Activated CD8-positive, alpha-beta T cell treated with anti-CD3 and anti-CD28 coated beads, Interleukin-2, amount 10 ng/mL, durations not matched to agents 7 days and 5 days (primary cell): ENCODE measurements at regions not wholly inside any gene's neighbourhood (a gene's known extent, or its start where the extent isn't known, plus 50 kb on each side); places are given as distances from the start of the nearest gene placed in this dataset.
A peak's percentile ranks its signal among the peaks of the same experiment; 100 is the strongest.
"Not testable (repeated sequence)": the region's sequence is repeated elsewhere in the genome, so short reads cannot be mapped to it uniquely, and the experiment has no call there.

Source experiments
- ATAC-seq: fragments of 150-1000 bp; cut with Tn5 transposase; one replicate; pipeline ENCODE4 v1.10.0; 2021; ENCODE audit warnings: moderate library complexity
- CTCF ChIA-PET: fragments of 350-600 bp; sonication (Branson Sonifier 250); formaldehyde crosslinking; loops from one replicate; lab custom pipeline; 2021; ENCODE audit warnings: antibody characterized with exemption; lab: Charles Lee
- POLR2A ChIA-PET: fragments of 350-600 bp; sonication (Branson Sonifier 250); formaldehyde crosslinking; loops from one replicate; lab custom pipeline; 2021; ENCODE audit warnings: antibody characterized with exemption; lab: Charles Lee
- DNase-seq: peaks from one replicate; pipeline ENCODE4 v3.0.0-alpha.2; 2020
- H3K27ac Mint-ChIP-seq: one replicate; pipeline ENCODE4 v1.8.0; 2021; ENCODE audit warnings: mild to moderate bottlenecking, mixed read lengths
- H3K27me3 Mint-ChIP-seq: one replicate; pipeline ENCODE4 v1.8.0; 2021; ENCODE audit warnings: low read depth, mixed read lengths
- H3K36me3 Mint-ChIP-seq: one replicate; pipeline ENCODE4 v1.8.0; 2021; ENCODE audit warnings: low read depth, mixed read lengths
- H3K4me1 Mint-ChIP-seq: one replicate; pipeline ENCODE4 v1.8.0; 2021; ENCODE audit warnings: low read depth, mixed read lengths
- H3K4me3 Mint-ChIP-seq: one replicate; pipeline ENCODE4 v1.8.0; 2021; ENCODE audit warnings: mild to moderate bottlenecking, mixed read lengths
- H3K9me3 Mint-ChIP-seq: one replicate; pipeline ENCODE4 v1.8.0; 2022; ENCODE audit warnings: mixed read lengths; ENCODE audit not compliant: insufficient read depth

- H3K36me3 Mint-ChIP-seq, result no peaks in the 10 kb centered on the region
- no peak overlapping the region for H3K4me3 Mint-ChIP-seq
- no peaks in the 10 kb centered on the region for H3K27me3 Mint-ChIP-seq
- H3K9me3 Mint-ChIP-seq, result no peaks in the 10 kb centered on the region
- ChIA-PET CTCF (no interaction called here), POLR2A (interaction anchor here (2.8 kb wide), 1 partner anchor 52 kb away, joined by 8 read pairs; the partner anchor contains the start of gene PMAIP1)
- H3K27ac Mint-ChIP-seq, result no peak overlapping the region
- H3K4me1 Mint-ChIP-seq, result peaks cover 4% of the 10 kb centered on the region
- ATAC-seq (no peak), DNase-seq (no peak)
Observed at GRCh38 chr18:59848002-59848401, 51.8 kb upstream of the PMAIP1 start.

GRCh38 chr18:59847491-59847846 is 52.3 kb upstream of the PMAIP1 start:
- H3K4me3 Mint-ChIP-seq, H3K36me3 Mint-ChIP-seq, H3K27me3 Mint-ChIP-seq, H3K9me3 Mint-ChIP-seq, H3K4me1 Mint-ChIP-seq, ATAC-seq, H3K27ac Mint-ChIP-seq, DNase-seq, CTCF ChIA-PET: not testable (repeated sequence)
- POLR2A ChIA-PET, result interaction anchor here (2.8 kb wide), 1 partner anchor 53 kb away, joined by 8 read pairs; the partner anchor contains the start of gene PMAIP1

- no peak for DNase-seq
Observed at GRCh38 chr18:59846814-59847490, 52.8 kb upstream of the PMAIP1 start.

DNA sequence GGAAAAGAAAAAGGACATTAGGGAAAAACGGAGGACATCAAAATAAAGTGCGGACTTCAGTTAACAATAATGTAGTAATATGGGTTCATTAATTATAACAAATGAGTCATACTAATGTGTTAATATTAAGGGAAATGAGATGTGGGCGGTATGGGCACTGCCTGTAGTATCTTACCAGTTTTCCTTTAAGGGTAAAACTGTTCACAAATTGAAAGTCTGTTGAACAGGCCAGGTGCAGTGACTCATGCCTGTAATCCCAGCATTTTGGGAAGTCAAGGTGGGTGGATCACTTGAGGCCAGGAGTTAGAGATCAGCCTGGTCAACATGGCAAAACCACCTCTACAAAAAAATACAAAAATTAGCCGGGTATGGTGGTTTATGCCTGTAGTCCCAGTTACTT is 56.8 kb upstream of the PMAIP1 start:
- Mint-ChIP-seq H3K4me3 (no peak overlapping the region), H3K27ac (no peak overlapping the region), H3K4me1 (peaks cover 4% of the 10 kb centered on the region), H3K27me3 (no peaks in the 10 kb centered on the region), H3K9me3 (no peaks in the 10 kb centered on the region), H3K36me3 (no peaks in the 10 kb centered on the region)
- POLR2A ChIA-PET, result no interaction called here
- DNase-seq (no peak), ATAC-seq (no peak)
- CTCF ChIA-PET, result interaction anchor here (1.0 kb wide), 1 partner anchor 19 kb away, joined by 3 read pairs; no protein-coding TSS in a partner anchor

More at GRCh38 chr18:59846814-59847490, 52.8 kb upstream of the PMAIP1 start:
- ChIA-PET CTCF (no interaction called here), POLR2A (interaction anchor here (2.8 kb wide), 1 partner anchor 53 kb away, joined by 8 read pairs; the partner anchor contains the start of gene PMAIP1)
- no peak for ATAC-seq
- peaks cover 4% of the 10 kb centered on the region for H3K4me1 Mint-ChIP-seq
- H3K27me3 Mint-ChIP-seq, result no peaks in the 10 kb centered on the region
- H3K4me3 Mint-ChIP-seq, result no peak overlapping the region
- H3K36me3 Mint-ChIP-seq, result no peaks in the 10 kb centered on the region
- H3K9me3 Mint-ChIP-seq, result no peaks in the 10 kb centered on the region
- H3K27ac Mint-ChIP-seq, result no peak overlapping the region

DNA sequence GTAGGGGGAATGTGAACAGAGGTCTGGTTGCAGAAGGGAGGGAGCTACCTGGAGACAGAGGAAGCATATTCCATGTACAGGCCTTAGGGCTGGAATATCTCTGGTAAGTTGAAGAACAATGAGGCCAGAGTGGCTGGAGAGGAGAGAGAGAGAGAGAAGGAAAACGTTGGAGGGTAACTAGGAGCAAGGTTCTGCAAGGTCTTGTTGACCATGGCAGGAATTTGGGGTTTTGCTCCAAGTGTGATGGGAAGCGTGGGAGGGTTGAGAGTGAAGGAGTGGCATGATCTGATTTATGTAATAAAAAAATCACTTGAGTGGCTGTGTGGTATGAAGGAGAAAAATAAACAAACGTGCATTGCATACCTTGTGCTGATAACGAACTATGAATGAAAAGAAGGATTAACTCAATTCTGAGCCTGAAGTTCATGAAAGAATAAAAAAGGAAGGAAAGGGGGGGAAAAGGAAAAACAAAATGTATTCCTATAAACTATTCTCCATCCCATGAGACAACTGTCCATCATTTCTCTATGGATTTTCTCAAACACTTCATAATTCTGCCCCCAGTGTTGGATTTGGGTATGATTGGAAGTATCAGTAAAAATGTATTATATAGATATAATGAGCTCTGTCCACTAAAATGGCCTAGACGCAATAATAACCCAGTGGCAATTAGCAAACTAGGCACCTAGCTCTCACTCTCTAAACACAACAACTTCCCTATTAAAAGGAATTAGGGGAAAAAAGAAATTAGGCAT is 59.7 kb upstream of the PMAIP1 start:
- ChIA-PET CTCF (interaction anchor here (1.0 to 5.5 kb wide), 7 partner anchors 16 to 149 kb away, joined by 3 to 27 read pairs (median 6); partner anchors contain the start of gene PMAIP1), POLR2A (interaction anchor here (1.0 kb wide), 1 partner anchor 60 kb away, joined by 3 read pairs; the partner anchor contains the start of gene PMAIP1)
- no peak overlapping the region for H3K4me3 Mint-ChIP-seq
- no peak for ATAC-seq
- DNase-seq, result no peak
- no peaks in the 10 kb centered on the region for H3K4me1 Mint-ChIP-seq
- no peak overlapping the region for H3K27ac Mint-ChIP-seq
- no peaks in the 10 kb centered on the region for H3K36me3 Mint-ChIP-seq
- H3K9me3 Mint-ChIP-seq, result no peaks in the 10 kb centered on the region
- peaks cover 6% of the 10 kb centered on the region for H3K27me3 Mint-ChIP-seq

DNA sequence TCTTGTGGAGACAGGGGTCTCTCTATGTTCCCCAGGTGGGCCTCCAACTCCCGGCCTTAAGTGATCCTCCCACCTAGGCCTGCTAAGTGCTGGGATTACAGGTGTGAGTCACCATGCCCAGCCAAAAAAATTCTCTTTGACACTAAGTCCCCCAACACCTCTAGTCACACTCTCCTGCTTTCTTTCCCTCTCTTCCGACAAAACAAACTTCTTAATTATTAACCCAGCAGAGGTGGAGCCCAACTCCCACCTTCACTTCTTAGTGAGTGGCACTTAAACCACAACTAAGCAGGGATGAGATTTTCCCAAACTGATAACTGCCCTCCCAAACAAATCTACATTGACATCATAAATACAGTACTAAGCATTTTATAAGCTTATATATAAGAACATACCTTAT is 60.5 kb upstream of the PMAIP1 start:
- H3K27ac Mint-ChIP-seq, result no peak overlapping the region
- CTCF ChIA-PET, result interaction anchor here (0.6 to 5.5 kb wide), 4 partner anchors 56 to 149 kb away, joined by 3 to 27 read pairs (median 7); no protein-coding TSS in a partner anchor
- peaks cover 6% of the 10 kb centered on the region for H3K27me3 Mint-ChIP-seq
- no peaks in the 10 kb centered on the region for H3K9me3 Mint-ChIP-seq
- H3K4me3 Mint-ChIP-seq, result no peak overlapping the region
- POLR2A ChIA-PET, result interaction anchor here (0.7 to 0.8 kb wide), 2 partner anchors 228 to 682 kb away, joined by 3 to 6 read pairs; no protein-coding TSS in a partner anchor
- no peaks in the 10 kb centered on the region for H3K4me1 Mint-ChIP-seq
- DNase-seq, result no peak
- ATAC-seq, result no peak
- no peaks in the 10 kb centered on the region for H3K36me3 Mint-ChIP-seq

- Mint-ChIP-seq H3K4me1 (no peaks in the 10 kb centered on the region), H3K9me3 (no peaks in the 10 kb centered on the region), H3K4me3 (no peak overlapping the region), H3K27me3 (peaks cover 13% of the 10 kb centered on the region), H3K27ac (no peak overlapping the region), H3K36me3 (no peaks in the 10 kb centered on the region)
- ChIA-PET POLR2A (no interaction called here), CTCF (interaction anchor here (0.7 to 5.5 kb wide), 12 partner anchors 14 to 158 kb away, joined by 3 to 27 read pairs (median 4); no protein-coding TSS in a partner anchor)
- ATAC-seq (peak; percentile 51), DNase-seq (peak; percentile 59)
Observed at GRCh38 chr18:59837586-59837985, 62.2 kb upstream of the PMAIP1 start.

GRCh38 chr18:59835605-59836379 is 64.0 kb upstream of the PMAIP1 start:
- ATAC-seq, result no peak
- POLR2A ChIA-PET, result no interaction called here
- no peaks in the 10 kb centered on the region for H3K9me3 Mint-ChIP-seq

DNA sequence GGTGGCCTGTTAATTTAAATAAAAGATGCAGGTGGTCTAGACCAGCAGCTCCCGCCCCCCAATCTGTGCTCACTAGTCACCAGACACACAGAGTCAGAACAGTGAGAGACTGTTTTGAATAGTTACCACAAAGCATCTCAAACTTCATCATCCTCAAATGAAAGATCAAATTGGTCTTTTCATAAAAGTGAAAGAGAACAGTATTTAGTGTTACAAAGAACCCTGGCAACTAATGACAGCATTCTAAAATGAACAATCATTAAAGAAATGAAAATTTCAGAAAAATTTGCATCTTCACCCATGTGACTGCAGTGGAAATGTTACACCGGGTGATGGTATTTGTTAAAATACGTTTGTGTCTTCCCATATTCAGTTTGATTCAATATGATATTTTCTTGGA is 65.5 kb upstream of the PMAIP1 start:
- POLR2A ChIA-PET, result no interaction called here
- CTCF ChIA-PET, result interaction anchor here (1.2 to 5.5 kb wide), 3 partner anchors 11 to 154 kb away, joined by 3 to 27 read pairs (median 7); no protein-coding TSS in a partner anchor
- Mint-ChIP-seq H3K27ac (no peak overlapping the region), H3K9me3 (no peaks in the 10 kb centered on the region), H3K36me3 (no peaks in the 10 kb centered on the region), H3K4me1 (no peaks in the 10 kb centered on the region), H3K4me3 (no peak overlapping the region), H3K27me3 (peaks cover 14% of the 10 kb centered on the region)
- DNase-seq (no peak), ATAC-seq (no peak)

More at GRCh38 chr18:59835605-59836379, 64.0 kb upstream of the PMAIP1 start:
- H3K36me3 Mint-ChIP-seq, result no peaks in the 10 kb centered on the region
- DNase-seq, result no peak
- H3K4me1 Mint-ChIP-seq, result no peaks in the 10 kb centered on the region
- no peak overlapping the region for H3K27ac Mint-ChIP-seq
- peaks cover 14% of the 10 kb centered on the region for H3K27me3 Mint-ChIP-seq
- H3K4me3 Mint-ChIP-seq, result no peak overlapping the region
- CTCF ChIA-PET, result interaction anchor here (0.6 to 5.5 kb wide), 4 partner anchors 10 to 160 kb away, joined by 3 to 27 read pairs (median 8); no protein-coding TSS in a partner anchor

DNA sequence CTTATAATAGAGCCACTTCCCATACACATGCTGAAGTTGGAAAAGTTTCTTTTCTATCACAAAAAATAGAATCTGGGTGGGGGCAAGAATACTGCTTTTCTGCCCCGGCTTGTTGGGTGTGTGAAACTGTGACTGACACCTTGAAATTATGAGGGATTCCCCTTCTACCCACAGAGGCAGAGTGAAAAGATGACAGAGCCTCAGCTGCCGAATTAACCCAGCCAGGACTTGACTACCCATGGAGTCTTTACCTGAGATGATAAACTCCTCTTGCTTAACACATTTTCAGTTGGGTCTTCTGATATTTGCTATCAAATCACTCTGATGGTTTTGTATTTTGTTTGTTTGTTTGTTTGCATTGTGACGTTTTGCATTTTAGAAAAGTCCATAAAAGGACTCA is 66.0 kb upstream of the PMAIP1 start:
- ChIA-PET POLR2A (no interaction called here), CTCF (interaction anchor here (1.2 to 2.3 kb wide), 2 partner anchors 10 to 48 kb away, joined by 3 to 7 read pairs; no protein-coding TSS in a partner anchor)
- Mint-ChIP-seq H3K4me3 (no peak overlapping the region), H3K36me3 (no peaks in the 10 kb centered on the region), H3K4me1 (no peaks in the 10 kb centered on the region), H3K27me3 (peaks cover 14% of the 10 kb centered on the region), H3K27ac (no peak overlapping the region), H3K9me3 (no peaks in the 10 kb centered on the region)
- no peak for ATAC-seq
- no peak for DNase-seq

- H3K36me3 Mint-ChIP-seq, result no peaks in the 10 kb centered on the region
- CTCF ChIA-PET, result interaction anchor here (0.6 to 3.6 kb wide), 43 partner anchors 9 to 646 kb away, joined by 3 to 58 read pairs (median 4); partner anchors contain the start of gene CCBE1
- H3K4me3 Mint-ChIP-seq, result no peak overlapping the region
- no peak overlapping the region for H3K27ac Mint-ChIP-seq
- no peaks in the 10 kb centered on the region for H3K9me3 Mint-ChIP-seq
- ATAC-seq (no peak), DNase-seq (peak; percentile 63)
- peaks cover 12% of the 10 kb centered on the region for H3K27me3 Mint-ChIP-seq
- POLR2A ChIA-PET, result no interaction called here
- peaks cover 3% of the 10 kb centered on the region for H3K4me1 Mint-ChIP-seq
Observed at GRCh38 chr18:59823596-59824195, 76.1 kb upstream of the PMAIP1 start.
